HCT116 (cell line): ENCODE measurements at regions not wholly inside any gene's neighbourhood (a gene's known extent, or its start where the extent isn't known, plus 50 kb on each side); places are given as distances from the start of the nearest gene placed in this dataset.

Source experiments
- ATAC-seq: fragments of 200-7000 bp; cut with Tn5 transposase; 2 replicates; pipeline ENCODE4 v1.9.1; 2020; ENCODE audit warnings: mild to moderate bottlenecking, moderate library complexity
- BruUV-seq: library from RNA; stranded (reverse); fragments of 400-500 nt; replicated peaks from 2 replicates; lab custom pipeline; 2021; lab: Mats Ljungman, UMichigan
- CTCF ChIA-PET: fragments of 300-600 bp; sonication (Branson Sonifier 250); formaldehyde crosslinking; loops from one replicate; lab custom pipeline; 2021; ENCODE audit warnings: antibody characterized with exemption; lab: Charles Lee
- POLR2A ChIA-PET: fragments of 300-600, 350-600 bp; sonication (Branson Sonifier 250); formaldehyde crosslinking; loops from one replicate; lab custom pipeline; 2021; ENCODE audit warnings: antibody characterized with exemption; lab: Charles Lee
- RAD21 ChIA-PET, 2 experiments: fragments of 300-600 bp; sonication (Branson Sonifier 250); formaldehyde crosslinking; loops; one replicate each; lab custom pipeline; 2023; ENCODE audit warnings: low total read pairs in 2 of 2; ENCODE audit not compliant: uncharacterized antibody in 2 of 2, unreplicated experiment in 2 of 2, low non-redundant PET in 1 of 2; lab: Charles Lee
- DNase-seq: peaks from one replicate; pipeline ENCODE4 v3.0.0-alpha.2; 2010; ENCODE audit warnings: low read depth, low spot score
- H2AFZ ChIP-seq: fragments of 200-600 bp; shearing (Covaris generic), sonication (generic); 2 replicates; pipeline ENCODE4 v1.6.1; 2017; ENCODE audit warnings: low read depth, mixed run types, mixed read lengths, antibody characterized with exemption, low read length; ENCODE audit not compliant: poor library complexity, severe bottlenecking
- H3K27ac ChIP-seq: 2 replicates; pipeline ENCODE4 v1.5.1; 2012; ENCODE audit warnings: low read depth, low read length
- H3K27me3 ChIP-seq: fragments of 200-600 bp; sonication (generic); 2 replicates; pipeline ENCODE4 v1.6.1; 2016; ENCODE audit warnings: mixed run types, low read length, mixed read lengths; ENCODE audit not compliant: insufficient read depth
- H3K36me3 ChIP-seq, 2 experiments: fragments of 200-500 bp in 1 of 2; fragments of 200-600 bp in 1 of 2; sonication (Bioruptor generic) in 1 of 2; sonication (generic) in 1 of 2; 2 replicates each; pipeline versions ENCODE4 v1.5.1 to v1.6.1; 2014 to 2016; ENCODE audit warnings: low read length in 2 of 2, inconsistent platforms in 1 of 2, mixed read lengths in 1 of 2, mixed run types in 1 of 2; ENCODE audit not compliant: insufficient read depth in 2 of 2, control insufficient read depth in 1 of 2
- H3K4me1 ChIP-seq, 2 experiments: fragments of 200-600 bp in 1 of 2; sonication (generic) in 1 of 2; 2 replicates each; pipeline versions ENCODE4 v1.5.1 to v1.6.1; 2012 to 2017; ENCODE audit warnings: low read length in 2 of 2, inconsistent platforms in 1 of 2, mild to moderate bottlenecking in 1 of 2, mixed read lengths in 1 of 2, mixed run types in 1 of 2, moderate library complexity in 1 of 2; ENCODE audit not compliant: insufficient read depth in 2 of 2, control insufficient read depth in 1 of 2
- H3K4me2 ChIP-seq: fragments of 200-600 bp; sonication (generic); 2 replicates; pipeline ENCODE4 v1.6.1; 2017; ENCODE audit warnings: mixed run types, low read length, mixed read lengths
- H3K4me3 ChIP-seq, 2 experiments: fragments of 200-600 bp in 1 of 2; sonication (generic) in 1 of 2; replicated peaks in 1 of 2; 2 replicates each; pipeline ENCODE4 v1.5.1; 2011 to 2016; ENCODE audit warnings: low read length in 2 of 2, control low read depth in 1 of 2, low read depth in 1 of 2, mild to moderate bottlenecking in 1 of 2, mixed read lengths in 1 of 2, mixed run types in 1 of 2
- H3K79me2 ChIP-seq: fragments of 200-600 bp; sonication (generic); 2 replicates; pipeline ENCODE4 v1.6.1; 2017; ENCODE audit warnings: mild to moderate bottlenecking, mixed run types, low read length, moderate library complexity, mixed read lengths; ENCODE audit not compliant: insufficient read depth
- H3K9ac ChIP-seq: fragments of 200-600 bp; sonication (generic); 2 replicates; pipeline ENCODE4 v1.6.1; 2016; ENCODE audit warnings: low read length, mixed read lengths
- H3K9me2 ChIP-seq: fragments of 200-600 bp; sonication (generic), shearing (Covaris generic); 2 replicates; pipeline ENCODE4 v1.6.1; 2017; ENCODE audit warnings: mixed run types, mild to moderate bottlenecking, moderate library complexity; ENCODE audit not compliant: insufficient read depth
- H3K9me3 ChIP-seq, 2 experiments: fragments of 200-500 bp in 1 of 2; fragments of 200-600 bp in 1 of 2; sonication (Bioruptor generic) in 1 of 2; sonication (generic) in 1 of 2; 2 replicates each; pipeline ENCODE4 v1.6.1; 2014 to 2017; ENCODE audit warnings: low read length in 2 of 2, mixed read lengths in 2 of 2, inconsistent platforms in 1 of 2, low read depth in 1 of 2, mild to moderate bottlenecking in 1 of 2, mixed run types in 1 of 2, moderate library complexity in 1 of 2; ENCODE audit not compliant: control insufficient read depth in 1 of 2, insufficient read depth in 1 of 2
- H4K20me1 ChIP-seq: fragments of 200-600 bp; sonication (generic), shearing (Covaris generic); 2 replicates; pipeline ENCODE4 v1.6.1; 2017; ENCODE audit warnings: mixed run types, mild to moderate bottlenecking, moderate library complexity; ENCODE audit not compliant: insufficient read depth
- EZH2 ChIP-seq: fragments of 200-600 bp; sonication (generic); IDR thresholded peaks from 2 replicates; pipeline ENCODE4 v1.6.1; 2017; ENCODE audit warnings: antibody characterized with exemption, mixed run types
- JUND ChIP-seq: IDR thresholded peaks from 2 replicates; pipeline ENCODE4 v1.6.1; 2012
- MAX ChIP-seq: IDR thresholded peaks from 2 replicates; pipeline ENCODE4 v1.6.1; 2012
- REST ChIP-seq: IDR thresholded peaks from 2 replicates; pipeline ENCODE4 v1.6.1; 2012; ENCODE audit warnings: low read depth
- SP1 ChIP-seq: IDR thresholded peaks from 2 replicates; pipeline ENCODE4 v1.6.1; 2012; ENCODE audit warnings: low read depth
- ZBTB33 ChIP-seq: IDR thresholded peaks from 2 replicates; pipeline ENCODE4 v1.6.1; 2011; ENCODE audit warnings: mild to moderate bottlenecking, low read length, moderate library complexity; ENCODE audit not compliant: insufficient replicate concordance; ENCODE audit errors: extremely low read depth
- ZFX ChIP-seq: fragments of 450-650 bp; IDR thresholded peaks from 2 replicates; pipeline ENCODE4 v1.6.1; 2017
- ZNF274 ChIP-seq: fragments of 200-500 bp; sonication (Bioruptor generic); IDR thresholded peaks from 2 replicates; pipeline ENCODE4 v1.6.1; 2014; ENCODE audit warnings: mild to moderate bottlenecking, low read depth, low read length, inconsistent platforms
- intact Hi-C: fragments of 100-400 bp; cut with micrococcal nuclease; formaldehyde crosslinking; loops from 2 replicates; pipeline ENCODE4 v1.10.0; 2022

GRCh38 chr16:75854152-75854551, 127.9 kb upstream of the CPHXL start:
- TF ChIP-seq ZFX (no peak), EZH2 (no peak), REST (no peak), MAX (no peak), ZNF274 (no peak), ZBTB33 (no peak), JUND (no peak), SP1 (no peak)
- TF ChIP-seq, all 23 proteins: peak for 0
- ChIA-PET CTCF (no interaction called here), RAD21 (no interaction called here), POLR2A (no interaction called here)
- BruUV-seq: no TSS peak
- no peaks in the 10 kb centered on the region for H3K79me2 ChIP-seq
- H4K20me1 ChIP-seq: no peaks in the 10 kb centered on the region
- H2AFZ ChIP-seq: no peak overlapping the region
- H3K4me1 ChIP-seq: no peaks in the 10 kb centered on the region
- H3K9me3 ChIP-seq: no peaks in the 10 kb centered on the region
- H3K4me2 ChIP-seq: no peak overlapping the region
- ATAC-seq: no peak
- no peak overlapping the region for H3K9ac ChIP-seq
- intact Hi-C loops: no loop called here
- no peaks in the 10 kb centered on the region for H3K9me2 ChIP-seq
- H3K27me3 ChIP-seq: no peaks in the 10 kb centered on the region
- no peaks in the 10 kb centered on the region for H3K36me3 ChIP-seq
- no peak overlapping the region for H3K4me3 ChIP-seq
- H3K27ac ChIP-seq: no peak overlapping the region
- DNase-seq: no peak
